Calu3 (cell line): ENCODE measurements at regions not wholly inside any gene's neighbourhood (a gene's known extent, or its start where the extent isn't known, plus 50 kb on each side); places are given as distances from the start of the nearest gene placed in this dataset.

Experiments
- BruUV-seq: library from RNA; stranded (reverse); fragments of 400-500 nt; replicated peaks from 2 replicates; lab custom pipeline; 2021; lab: Mats Ljungman, UMichigan
- CTCF ChIA-PET: fragments of 300-600 bp; sonication (Branson Sonifier 250); formaldehyde crosslinking; loops from one replicate; lab custom pipeline; 2022; ENCODE audit warnings: antibody characterized with exemption; lab: Charles Lee
- DNase-seq: peaks from one replicate; pipeline ENCODE4 v3.0.0; 2022
- H3K27ac Mint-ChIP-seq: one replicate; pipeline ENCODE4 v1.8.0; 2022; ENCODE audit warnings: mixed read lengths; ENCODE audit not compliant: unreplicated experiment
- H3K27me3 Mint-ChIP-seq: one replicate; pipeline ENCODE4 v1.8.0; 2022; ENCODE audit warnings: mixed read lengths; ENCODE audit not compliant: unreplicated experiment
- H3K36me3 Mint-ChIP-seq: one replicate; pipeline ENCODE4 v1.8.0; 2022; ENCODE audit warnings: mild to moderate bottlenecking, moderate library complexity, mixed read lengths; ENCODE audit not compliant: insufficient read depth, unreplicated experiment
- H3K4me1 Mint-ChIP-seq: one replicate; pipeline ENCODE4 v1.8.0; 2022; ENCODE audit warnings: mild to moderate bottlenecking, low read depth, mixed read lengths; ENCODE audit not compliant: unreplicated experiment
- H3K4me3 Mint-ChIP-seq: one replicate; pipeline ENCODE4 v1.8.0; 2022; ENCODE audit warnings: mild to moderate bottlenecking, low read depth, moderate library complexity, mixed read lengths; ENCODE audit not compliant: unreplicated experiment
- H3K9me3 Mint-ChIP-seq: one replicate; pipeline ENCODE4 v1.8.0; 2022; ENCODE audit warnings: low read depth, mixed read lengths; ENCODE audit not compliant: unreplicated experiment
- intact Hi-C: fragments of 100-400 bp; cut with micrococcal nuclease; formaldehyde crosslinking; loops from one replicate; pipeline ENCODE4 v1.10.0; 2022; ENCODE audit not compliant: unreplicated experiment
- TF ChIP-seq, protein P1 (sequence below): fragments of 200-600 bp; IDR thresholded peaks from one replicate; pipeline ENCODE4 v1.8.0; 2022; ENCODE audit warnings: antibody characterized with exemption; ENCODE audit not compliant: unreplicated experiment

DNA sequence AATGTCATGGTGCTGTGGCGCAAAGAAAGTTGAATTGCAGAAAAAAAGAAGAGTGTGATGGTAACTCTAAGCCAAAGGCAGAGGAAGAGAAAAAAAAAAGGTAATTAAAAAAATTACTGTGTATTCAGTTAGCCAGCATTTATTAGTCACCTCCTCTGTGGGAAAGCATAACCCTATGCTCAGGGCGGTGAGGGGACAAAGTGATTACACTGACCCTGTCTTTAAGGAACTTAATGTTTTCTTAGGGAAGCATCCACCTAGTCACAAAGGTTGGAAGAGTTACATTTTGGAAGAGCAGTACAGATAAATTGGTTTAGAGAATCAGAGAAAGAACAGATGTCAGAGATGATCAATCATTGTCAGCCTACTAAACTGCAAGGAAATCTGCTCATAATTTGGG is 410.3 kb downstream of the CDH11 start:
- Mint-ChIP-seq H3K4me1 (no peaks in the 10 kb centered on the region), H3K36me3 (no peaks in the 10 kb centered on the region), H3K27me3 (no peaks in the 10 kb centered on the region), H3K27ac (no peak overlapping the region), H3K9me3 (peaks cover 16% of the 10 kb centered on the region), H3K4me3 (no peak overlapping the region)
- CTCF ChIA-PET, result no interaction called here
- no TSS peak for BruUV-seq
- TF ChIP-seq, protein P1, sequence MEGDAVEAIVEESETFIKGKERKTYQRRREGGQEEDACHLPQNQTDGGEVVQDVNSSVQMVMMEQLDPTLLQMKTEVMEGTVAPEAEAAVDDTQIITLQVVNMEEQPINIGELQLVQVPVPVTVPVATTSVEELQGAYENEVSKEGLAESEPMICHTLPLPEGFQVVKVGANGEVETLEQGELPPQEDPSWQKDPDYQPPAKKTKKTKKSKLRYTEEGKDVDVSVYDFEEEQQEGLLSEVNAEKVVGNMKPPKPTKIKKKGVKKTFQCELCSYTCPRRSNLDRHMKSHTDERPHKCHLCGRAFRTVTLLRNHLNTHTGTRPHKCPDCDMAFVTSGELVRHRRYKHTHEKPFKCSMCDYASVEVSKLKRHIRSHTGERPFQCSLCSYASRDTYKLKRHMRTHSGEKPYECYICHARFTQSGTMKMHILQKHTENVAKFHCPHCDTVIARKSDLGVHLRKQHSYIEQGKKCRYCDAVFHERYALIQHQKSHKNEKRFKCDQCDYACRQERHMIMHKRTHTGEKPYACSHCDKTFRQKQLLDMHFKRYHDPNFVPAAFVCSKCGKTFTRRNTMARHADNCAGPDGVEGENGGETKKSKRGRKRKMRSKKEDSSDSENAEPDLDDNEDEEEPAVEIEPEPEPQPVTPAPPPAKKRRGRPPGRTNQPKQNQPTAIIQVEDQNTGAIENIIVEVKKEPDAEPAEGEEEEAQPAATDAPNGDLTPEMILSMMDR, result no peak
- intact Hi-C loops, result no loop called here
- no peak for DNase-seq

DNA sequence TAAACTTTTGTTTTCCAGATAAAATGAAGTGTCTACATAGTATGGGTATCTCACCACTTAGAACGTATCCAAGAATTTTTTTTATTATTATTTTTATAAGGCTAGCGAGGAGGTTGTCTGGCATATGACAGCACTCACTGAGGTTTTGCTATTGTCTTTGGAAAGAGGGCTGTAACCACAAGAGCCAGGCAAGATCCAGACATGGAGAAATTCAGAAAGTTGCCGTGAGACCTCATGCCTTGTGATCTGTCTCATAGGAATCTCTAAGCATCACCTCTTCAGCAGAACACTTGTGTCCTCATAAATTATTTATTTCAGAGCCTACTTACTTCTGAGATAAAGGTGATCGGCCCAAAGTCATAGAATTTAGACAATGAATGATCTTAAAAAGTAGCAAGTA is 410.8 kb downstream of the CDH11 start:
- CTCF ChIA-PET, result no interaction called here
- H3K9me3 Mint-ChIP-seq, result peaks cover 13% of the 10 kb centered on the region
- H3K36me3 Mint-ChIP-seq, result no peaks in the 10 kb centered on the region
- TF ChIP-seq, protein P1, result no peak
- H3K4me1 Mint-ChIP-seq, result no peaks in the 10 kb centered on the region
- no peak overlapping the region for H3K4me3 Mint-ChIP-seq
- no peak for DNase-seq
- no TSS peak for BruUV-seq
- H3K27ac Mint-ChIP-seq, result no peak overlapping the region
- intact Hi-C loops, result no loop called here
- H3K27me3 Mint-ChIP-seq, result no peaks in the 10 kb centered on the region

GRCh38 chr16:64705443-64705842 is 416.4 kb downstream of the CDH11 start:
- Mint-ChIP-seq H3K27me3 (no peaks in the 10 kb centered on the region), H3K4me3 (no peak overlapping the region), H3K27ac (no peak overlapping the region), H3K36me3 (no peaks in the 10 kb centered on the region), H3K4me1 (no peaks in the 10 kb centered on the region), H3K9me3 (peaks cover 15% of the 10 kb centered on the region)
- TF ChIP-seq, protein P1, result no peak
- no peak for DNase-seq
- BruUV-seq, result no TSS peak
- intact Hi-C loops, result no loop called here
- CTCF ChIA-PET, result no interaction called here

DNA sequence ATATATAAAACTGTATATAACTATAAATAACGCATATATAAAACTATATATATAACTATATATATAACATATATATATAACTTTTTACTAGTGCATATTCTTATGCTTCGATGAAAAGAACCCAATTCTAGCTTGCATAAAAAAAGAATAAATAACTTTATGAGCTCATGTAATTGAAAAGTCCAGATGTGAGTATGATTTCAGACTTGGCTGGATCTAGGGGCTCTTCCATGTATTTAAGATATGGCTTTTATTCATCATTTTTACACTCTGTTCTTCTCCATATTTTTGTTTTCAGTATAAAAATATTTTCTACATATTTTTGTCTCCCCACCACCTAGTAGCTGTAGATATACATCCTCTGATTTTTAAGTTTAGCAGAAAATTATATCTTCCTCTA is 417.5 kb downstream of the CDH11 start:
- DNase-seq, result no peak
- H3K4me3 Mint-ChIP-seq, result no peak overlapping the region
- no peaks in the 10 kb centered on the region for H3K36me3 Mint-ChIP-seq
- CTCF ChIA-PET, result no interaction called here
- TF ChIP-seq, protein P1, result no peak
- peaks cover 19% of the 10 kb centered on the region for H3K9me3 Mint-ChIP-seq
- no peaks in the 10 kb centered on the region for H3K27me3 Mint-ChIP-seq
- H3K4me1 Mint-ChIP-seq, result no peaks in the 10 kb centered on the region
- no TSS peak for BruUV-seq
- H3K27ac Mint-ChIP-seq, result no peak overlapping the region
- intact Hi-C loops, result no loop called here
